Ectodermal cell (in vitro differentiated cells): ENCODE measurements at regions not wholly inside any gene's neighbourhood (a gene's known extent, or its start where the extent isn't known, plus 50 kb on each side); places are given as distances from the start of the nearest gene placed in this dataset.
"Not testable (repeated sequence)": the region's sequence is repeated elsewhere in the genome, so short reads cannot be mapped to it uniquely, and the experiment has no call there.

Experiments used
- H3K27ac ChIP-seq: 2 replicates; pipeline ENCODE4 v1.7.0; 2013; ENCODE audit warnings: mild to moderate bottlenecking, low read depth, low read length; ENCODE audit not compliant: insufficient read depth, poor library complexity, severe bottlenecking
- H3K27me3 ChIP-seq: 2 replicates; pipeline ENCODE4 v1.7.0; 2013; ENCODE audit warnings: mild to moderate bottlenecking, low read length; ENCODE audit not compliant: insufficient read depth, control insufficient read depth, poor library complexity, severe bottlenecking
- H3K36me3 ChIP-seq: one replicate; pipeline ENCODE4 v1.7.0; 2013; ENCODE audit warnings: low read length; ENCODE audit not compliant: control insufficient read depth, insufficient read depth
- H3K4me1 ChIP-seq: one replicate; pipeline ENCODE4 v1.7.0; 2013; ENCODE audit warnings: low read length; ENCODE audit not compliant: control insufficient read depth, insufficient read depth
- H3K4me3 ChIP-seq: 2 replicates; pipeline ENCODE4 v1.7.0; 2013; ENCODE audit warnings: low read depth, low read length, control low read depth; ENCODE audit not compliant: insufficient read depth
- H3K9me3 ChIP-seq: 2 replicates; pipeline ENCODE4 v1.7.0; 2013; ENCODE audit warnings: mild to moderate bottlenecking, low read length, moderate library complexity; ENCODE audit not compliant: control insufficient read depth
- WGBS, 2 experiments: methylation state at CpG; one replicate each; pipeline ENCODE4 v1.1.7; 2013; ENCODE audit warnings: missing lambda C conversion rate in 2 of 2; 5-methylcytosine and 5-hydroxymethylcytosine counted together

- Histone ChIP-seq H3K27me3 (no peaks in the 10 kb centered on the region), H3K27ac (no peak overlapping the region), H3K9me3 (no peaks in the 10 kb centered on the region), H3K4me3 (no peak overlapping the region), H3K4me1 (no peaks in the 10 kb centered on the region), H3K36me3 (no peaks in the 10 kb centered on the region)
- 95% methylated on average over 5 of the region's 5 CpGs for WGBS, 2 experiments
Observed at GRCh38 chr22:48925450-48925849, 902.2 kb downstream of the BRD1 start.

GRCh38 chr22:48923996-48924395 is 903.7 kb downstream of the BRD1 start:
- 93% methylated on average over 9 of the region's 9 CpGs for WGBS, 2 experiments
- Histone ChIP-seq H3K4me1 (no peaks in the 10 kb centered on the region), H3K4me3 (no peak overlapping the region), H3K27ac (no peak overlapping the region), H3K36me3 (no peaks in the 10 kb centered on the region), H3K9me3 (no peaks in the 10 kb centered on the region), H3K27me3 (no peaks in the 10 kb centered on the region)

GRCh38 chr22:48923165-48923865 is 904.4 kb downstream of the BRD1 start:
- Histone ChIP-seq H3K27me3 (no peaks in the 10 kb centered on the region), H3K4me3 (no peak overlapping the region), H3K4me1 (no peaks in the 10 kb centered on the region), H3K36me3 (no peaks in the 10 kb centered on the region), H3K9me3 (no peaks in the 10 kb centered on the region), H3K27ac (no peak overlapping the region)
- WGBS, 2 experiments: 90 to 93% methylated on average over 14 of the region's 14 CpGs

GRCh38 chr22:48921411-48921903 is 906.2 kb downstream of the BRD1 start:
- H3K36me3 ChIP-seq: no peaks in the 10 kb centered on the region
- no peak overlapping the region for H3K4me3 ChIP-seq
- 92 to 94% methylated on average over 13 of the region's 13 CpGs for WGBS, 2 experiments
- H3K27me3 ChIP-seq: no peaks in the 10 kb centered on the region
- H3K9me3 ChIP-seq: no peaks in the 10 kb centered on the region
- H3K27ac ChIP-seq: no peak overlapping the region
- no peaks in the 10 kb centered on the region for H3K4me1 ChIP-seq

GRCh38 chr22:48920776-48921241 is 906.9 kb downstream of the BRD1 start:
- no peaks in the 10 kb centered on the region for H3K36me3 ChIP-seq
- no peaks in the 10 kb centered on the region for H3K4me1 ChIP-seq
- H3K27ac ChIP-seq: no peak overlapping the region
- WGBS, 2 experiments: 92 to 94% methylated on average over 13 of the region's 13 CpGs
- no peaks in the 10 kb centered on the region for H3K27me3 ChIP-seq
- H3K4me3 ChIP-seq: no peak overlapping the region
- H3K9me3 ChIP-seq: no peaks in the 10 kb centered on the region

- 89 to 91% methylated on average over 17 of the region's 17 CpGs for WGBS, 2 experiments
- Histone ChIP-seq H3K4me3 (no peak overlapping the region), H3K27me3 (no peaks in the 10 kb centered on the region), H3K4me1 (no peaks in the 10 kb centered on the region), H3K9me3 (no peaks in the 10 kb centered on the region), H3K36me3 (no peaks in the 10 kb centered on the region), H3K27ac (no peak overlapping the region)
Observed at GRCh38 chr22:48919851-48920589, 907.7 kb downstream of the BRD1 start.

GRCh38 chr22:48919187-48919590 is 908.5 kb downstream of the BRD1 start:
- Histone ChIP-seq H3K4me3 (no peak overlapping the region), H3K36me3 (no peaks in the 10 kb centered on the region), H3K27me3 (no peaks in the 10 kb centered on the region), H3K9me3 (no peaks in the 10 kb centered on the region), H3K27ac (no peak overlapping the region), H3K4me1 (no peaks in the 10 kb centered on the region)
- 79 to 82% methylated on average over 18 of the region's 18 CpGs for WGBS, 2 experiments

- H3K36me3 ChIP-seq: no peaks in the 10 kb centered on the region
- 87 to 89% methylated on average over 7 of the region's 7 CpGs for WGBS, 2 experiments
Observed at GRCh38 chr22:48918585-48919186, 909.0 kb downstream of the BRD1 start.

GRCh38 chr22:48912356-48913066 is 915.2 kb downstream of the BRD1 start:
- not testable (repeated sequence) for H3K36me3 ChIP-seq, H3K9me3 ChIP-seq, H3K4me1 ChIP-seq, H3K27me3 ChIP-seq, H3K4me3 ChIP-seq, H3K27ac ChIP-seq
- WGBS, 2 experiments: 81 to 82% methylated on average over 3 to 5 of the region's 7 CpGs

More at GRCh38 chr22:48918585-48919186, 909.0 kb downstream of the BRD1 start:
- no peak overlapping the region for H3K4me3 ChIP-seq
- no peak overlapping the region for H3K27ac ChIP-seq
- no peaks in the 10 kb centered on the region for H3K9me3 ChIP-seq
- no peaks in the 10 kb centered on the region for H3K27me3 ChIP-seq
- no peaks in the 10 kb centered on the region for H3K4me1 ChIP-seq

GRCh38 chr22:48911647-48912046 is 916.0 kb downstream of the BRD1 start:
- H3K36me3 ChIP-seq, H3K4me3 ChIP-seq, H3K27me3 ChIP-seq, H3K27ac ChIP-seq, H3K4me1 ChIP-seq, H3K9me3 ChIP-seq: not testable (repeated sequence)
- WGBS, 2 experiments: 87% methylated on average over 3 to 4 of the region's 5 CpGs
